ENCODE measurements at regions not wholly inside any gene's neighbourhood (a gene's known extent, or its start where the extent isn't known, plus 50 kb on each side); places are given as distances from the start of the nearest gene placed in this dataset.

DNA sequence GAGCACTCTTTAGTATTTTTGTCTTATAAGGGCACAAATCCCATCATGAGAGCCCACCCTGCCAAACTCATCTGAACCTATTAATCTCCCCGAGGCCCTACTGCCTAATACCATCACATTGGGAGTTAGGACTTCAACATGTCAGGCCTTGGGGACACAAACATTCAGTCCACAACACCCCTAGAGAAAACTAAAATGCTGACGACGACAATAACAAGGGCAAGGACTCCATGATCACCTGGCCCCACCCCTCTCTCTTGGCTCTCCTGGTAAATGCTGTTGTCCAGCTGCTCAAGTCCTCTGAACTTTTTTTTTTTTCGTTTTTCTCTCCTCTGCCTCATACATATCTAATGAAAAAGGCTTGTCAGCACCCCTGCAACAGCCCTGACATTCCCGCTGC is 118.8 kb upstream of the MKI67 start:
- no peaks in the 10 kb centered on the region for H3K27me3 ChIP-seq (ENCODE audit: control insufficient read depth, insufficient read depth, low read length)
- TF ChIP-seq, protein P1, sequence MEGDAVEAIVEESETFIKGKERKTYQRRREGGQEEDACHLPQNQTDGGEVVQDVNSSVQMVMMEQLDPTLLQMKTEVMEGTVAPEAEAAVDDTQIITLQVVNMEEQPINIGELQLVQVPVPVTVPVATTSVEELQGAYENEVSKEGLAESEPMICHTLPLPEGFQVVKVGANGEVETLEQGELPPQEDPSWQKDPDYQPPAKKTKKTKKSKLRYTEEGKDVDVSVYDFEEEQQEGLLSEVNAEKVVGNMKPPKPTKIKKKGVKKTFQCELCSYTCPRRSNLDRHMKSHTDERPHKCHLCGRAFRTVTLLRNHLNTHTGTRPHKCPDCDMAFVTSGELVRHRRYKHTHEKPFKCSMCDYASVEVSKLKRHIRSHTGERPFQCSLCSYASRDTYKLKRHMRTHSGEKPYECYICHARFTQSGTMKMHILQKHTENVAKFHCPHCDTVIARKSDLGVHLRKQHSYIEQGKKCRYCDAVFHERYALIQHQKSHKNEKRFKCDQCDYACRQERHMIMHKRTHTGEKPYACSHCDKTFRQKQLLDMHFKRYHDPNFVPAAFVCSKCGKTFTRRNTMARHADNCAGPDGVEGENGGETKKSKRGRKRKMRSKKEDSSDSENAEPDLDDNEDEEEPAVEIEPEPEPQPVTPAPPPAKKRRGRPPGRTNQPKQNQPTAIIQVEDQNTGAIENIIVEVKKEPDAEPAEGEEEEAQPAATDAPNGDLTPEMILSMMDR (IDR thresholded peaks at IDR 0.05; ENCODE audit: insufficient read depth, low read length, poor library complexity, severe bottlenecking) = no peak
- no peak overlapping the region for H3K4me3 ChIP-seq (ENCODE audit: low read depth, low read length)
- H3K36me3 ChIP-seq (ENCODE audit: control insufficient read depth, insufficient read depth, low read length) = no peaks in the 10 kb centered on the region
- no peak for DNase-seq (ENCODE audit: low read depth)

DNA sequence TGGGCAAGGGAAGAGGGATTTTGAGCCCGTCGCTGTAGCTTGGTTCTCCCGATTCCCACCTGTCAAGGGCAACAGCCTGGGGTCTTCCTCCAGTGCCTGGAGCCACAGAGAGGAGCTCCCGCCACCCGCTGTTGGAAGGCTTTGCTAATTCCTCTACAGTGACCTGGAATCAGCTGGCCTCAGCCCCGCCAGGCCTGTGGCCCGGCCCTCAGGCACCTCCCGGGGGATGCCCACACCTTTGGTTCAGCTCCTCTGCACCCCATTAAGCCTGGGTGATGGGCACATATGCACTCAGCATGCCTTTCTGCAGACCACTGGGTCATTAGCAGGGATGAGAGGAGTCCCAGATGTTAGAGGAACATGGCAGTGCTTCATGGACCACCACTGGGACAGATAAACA is 121.4 kb upstream of the MKI67 start:
- H3K36me3 ChIP-seq (ENCODE audit: control insufficient read depth, insufficient read depth, low read length) = no peaks in the 10 kb centered on the region
- H3K27me3 ChIP-seq (ENCODE audit: control insufficient read depth, insufficient read depth, low read length) = no peaks in the 10 kb centered on the region
- TF ChIP-seq, protein P1 (IDR thresholded peaks at IDR 0.05; ENCODE audit: insufficient read depth, low read length, poor library complexity, severe bottlenecking) = no peak
- no peak overlapping the region for H3K4me3 ChIP-seq (ENCODE audit: low read depth, low read length)
- no peak for DNase-seq (ENCODE audit: low read depth)

DNA sequence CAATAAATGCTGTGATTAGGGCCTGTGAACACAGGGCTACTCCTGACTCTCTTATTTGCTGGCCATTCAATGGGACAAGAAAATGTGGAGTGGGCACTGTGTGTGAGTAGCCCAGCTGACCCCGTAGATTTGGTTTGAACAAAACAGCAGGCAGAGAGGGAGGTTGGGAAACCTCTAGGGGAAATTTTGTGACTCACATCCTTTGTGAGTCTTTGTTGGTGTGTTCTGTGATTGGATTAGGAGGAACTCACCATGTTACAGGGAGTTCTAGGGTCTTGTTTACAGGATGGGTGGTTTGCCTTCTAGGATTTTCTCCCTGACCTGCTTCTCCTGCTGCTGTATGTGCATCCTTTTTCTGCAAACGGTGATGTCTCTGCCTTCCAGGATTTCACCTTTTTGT is 128.3 kb upstream of the MKI67 start:
- Histone ChIP-seq H3K27me3 (ENCODE audit: control insufficient read depth, insufficient read depth, low read length) (no peaks in the 10 kb centered on the region), H3K36me3 (ENCODE audit: control insufficient read depth, insufficient read depth, low read length) (no peaks in the 10 kb centered on the region), H3K4me3 (ENCODE audit: low read depth, low read length) (no peak overlapping the region)
- DNase-seq (ENCODE audit: low read depth) = no peak
- TF ChIP-seq, protein P1 (IDR thresholded peaks at IDR 0.05; ENCODE audit: insufficient read depth, low read length, poor library complexity, severe bottlenecking) = no peak

DNA sequence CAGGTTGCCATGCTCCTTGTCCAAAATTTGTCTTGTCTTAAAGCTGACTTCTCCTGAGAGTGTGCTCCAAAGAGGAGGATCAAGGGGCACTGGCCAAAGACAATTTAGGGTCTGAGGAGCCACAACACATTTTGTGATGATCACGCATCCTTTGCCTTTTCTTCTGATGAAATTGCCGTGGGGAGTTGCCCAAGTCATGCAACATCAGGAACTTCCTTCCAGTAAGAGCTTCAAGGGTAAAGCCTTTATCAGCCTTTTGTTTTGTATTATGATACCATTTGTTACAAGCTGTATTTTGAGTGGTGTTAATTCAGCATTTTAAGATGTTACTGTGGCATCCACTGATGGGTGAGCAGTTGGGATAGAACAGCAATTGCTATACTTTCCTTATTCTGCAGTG is 131.2 kb upstream of the MKI67 start:
- DNase-seq (ENCODE audit: low read depth) = no peak
- H3K27me3 ChIP-seq (ENCODE audit: control insufficient read depth, insufficient read depth, low read length) = no peaks in the 10 kb centered on the region
- H3K36me3 ChIP-seq (ENCODE audit: control insufficient read depth, insufficient read depth, low read length) = no peaks in the 10 kb centered on the region
- H3K4me3 ChIP-seq (ENCODE audit: low read depth, low read length) = no peak overlapping the region
- TF ChIP-seq, protein P1 (IDR thresholded peaks at IDR 0.05; ENCODE audit: insufficient read depth, low read length, poor library complexity, severe bottlenecking) = no peak

DNA sequence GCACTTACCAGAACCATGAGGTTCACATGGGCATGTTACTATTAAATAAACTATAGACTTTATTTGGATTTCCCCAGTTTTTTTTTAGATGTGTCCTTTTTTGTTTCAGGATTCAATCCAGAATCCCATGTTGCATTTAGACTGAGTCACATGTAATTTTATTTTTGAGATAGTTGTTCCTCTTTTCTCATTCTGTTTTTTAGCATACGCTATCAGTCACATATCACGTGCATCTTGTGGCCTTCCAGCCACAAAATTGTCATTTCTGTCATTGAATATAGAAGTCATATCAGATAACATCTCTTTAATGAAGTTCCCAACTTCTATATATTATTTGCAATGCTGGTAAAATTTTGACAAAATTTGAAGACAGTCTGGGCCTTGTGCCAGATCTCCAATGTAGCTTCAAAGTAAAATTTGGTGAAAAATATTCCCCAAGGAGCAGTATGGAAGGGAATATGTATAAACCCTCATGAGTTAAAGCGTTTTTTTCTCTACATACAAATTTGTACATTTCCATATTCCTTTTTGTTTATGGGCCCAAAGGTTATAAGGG is 132.3 kb upstream of the MKI67 start:
- TF ChIP-seq, protein P1 (IDR thresholded peaks at IDR 0.05; ENCODE audit: insufficient read depth, low read length, poor library complexity, severe bottlenecking) = no peak
- H3K27me3 ChIP-seq (ENCODE audit: control insufficient read depth, insufficient read depth, low read length) = no peaks in the 10 kb centered on the region
- no peak for DNase-seq (ENCODE audit: low read depth)

More for the DNA sequence above, 132.3 kb upstream of the MKI67 start:
- H3K36me3 ChIP-seq (ENCODE audit: control insufficient read depth, insufficient read depth, low read length) = no peaks in the 10 kb centered on the region
- H3K4me3 ChIP-seq (ENCODE audit: low read depth, low read length) = no peak overlapping the region

Measured in kidney epithelial cell (primary cell).